ENCODE measurements at regions not wholly inside any gene's neighbourhood (a gene's known extent, or its start where the extent isn't known, plus 50 kb on each side); places are given as distances from the start of the nearest gene placed in this dataset.

DNA sequence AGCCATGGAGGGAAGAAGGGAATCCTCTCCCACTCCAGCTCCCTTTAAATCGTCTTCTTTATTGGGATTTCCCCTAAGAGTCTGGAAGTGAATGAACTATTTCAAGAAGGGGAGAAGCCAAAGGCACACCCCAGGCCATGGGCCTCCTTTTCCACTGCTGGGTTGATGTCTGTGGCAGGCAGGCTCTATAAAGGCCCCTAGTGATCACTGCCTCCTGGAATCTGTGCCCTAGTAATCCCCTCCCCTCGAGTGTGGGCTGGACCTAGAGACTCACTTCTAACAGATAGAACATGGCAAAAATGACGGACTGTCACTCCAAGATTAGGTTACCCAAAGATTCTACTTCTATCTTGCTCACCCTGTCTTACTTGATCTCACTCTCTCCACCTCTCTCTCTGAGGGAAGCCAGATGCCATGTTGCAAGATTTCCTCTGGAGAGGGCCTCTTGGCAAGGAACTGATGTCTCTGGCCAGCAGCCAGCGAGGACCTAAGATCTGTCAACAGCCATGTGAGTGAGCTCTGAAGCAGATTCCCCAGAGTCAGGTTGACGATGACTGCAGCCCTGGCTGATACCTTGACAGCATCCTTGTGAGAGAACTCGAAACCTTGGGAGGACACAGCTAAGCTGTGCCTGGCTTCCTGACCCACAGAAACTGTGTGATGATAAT is 444.8 kb downstream of the SOX6 start:
- DNase-seq = no peak
- no peak for TF ChIP-seq CTCF (IDR thresholded peaks at IDR 0.05)
- no peak for TF ChIP-seq POLR2A (IDR thresholded peaks at IDR 0.05)
- Histone ChIP-seq H3K36me3 (no peaks in the 10 kb centered on the region), H3K4me1 (no peaks in the 10 kb centered on the region), H3K9me3 (no peaks in the 10 kb centered on the region), H3K27ac (no peak overlapping the region), H3K4me3 (no peak overlapping the region), H3K27me3 (no peaks in the 10 kb centered on the region)
- intact Hi-C loops (cut with DNase I) = no loop called here
- WGBS, 2 donors = 48 to 62% methylated on average over 3 to 6 of the region's 6 CpGs

DNA sequence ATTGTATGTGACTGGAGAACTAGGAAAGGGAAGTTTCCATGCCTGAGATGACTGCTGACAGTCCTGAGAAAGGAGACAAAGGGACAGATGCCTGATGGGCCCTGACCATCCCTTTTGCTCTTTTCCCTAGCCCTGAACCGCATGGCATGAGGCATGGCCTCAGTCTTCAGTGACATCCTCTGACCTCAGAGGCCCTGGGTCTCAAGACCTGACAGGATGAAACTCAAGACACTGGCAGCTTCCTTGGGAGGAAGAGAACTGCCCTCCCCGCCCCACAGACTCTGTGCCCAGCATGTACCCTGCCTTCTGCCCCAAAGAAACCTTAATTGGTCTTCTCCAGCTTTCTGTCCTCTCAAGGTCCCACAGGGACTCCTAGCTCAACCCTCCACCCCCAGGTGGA is 444.1 kb downstream of the SOX6 start:
- WGBS, 2 donors = 83 to 100% methylated on average over 1 to 2 of the region's 2 CpGs
- DNase-seq = no peak
- H3K4me1 ChIP-seq = no peaks in the 10 kb centered on the region
- TF ChIP-seq CTCF (IDR thresholded peaks at IDR 0.05) (no peak), POLR2A (IDR thresholded peaks at IDR 0.05) (no peak)
- intact Hi-C loops (cut with DNase I) = no loop called here
- no peak overlapping the region for H3K4me3 ChIP-seq
- H3K9me3 ChIP-seq = no peaks in the 10 kb centered on the region
- no peaks in the 10 kb centered on the region for H3K27me3 ChIP-seq
- no peaks in the 10 kb centered on the region for H3K36me3 ChIP-seq
- no peak overlapping the region for H3K27ac ChIP-seq

GRCh38 chr11:15912825-15913224 is 443.5 kb downstream of the SOX6 start:
- 78 to 89% methylated on average over 7 of the region's 7 CpGs for WGBS, 2 donors
- Histone ChIP-seq H3K27me3 (no peaks in the 10 kb centered on the region), H3K4me3 (no peak overlapping the region), H3K36me3 (no peaks in the 10 kb centered on the region), H3K27ac (peak overlapping the region in 1 of 4 donors; percentile 9), H3K9me3 (no peaks in the 10 kb centered on the region), H3K4me1 (no peaks in the 10 kb centered on the region)
- no peak for DNase-seq
- intact Hi-C loops (cut with DNase I) = no loop called here
- TF ChIP-seq CTCF (IDR thresholded peaks at IDR 0.05) = no peak

DNA sequence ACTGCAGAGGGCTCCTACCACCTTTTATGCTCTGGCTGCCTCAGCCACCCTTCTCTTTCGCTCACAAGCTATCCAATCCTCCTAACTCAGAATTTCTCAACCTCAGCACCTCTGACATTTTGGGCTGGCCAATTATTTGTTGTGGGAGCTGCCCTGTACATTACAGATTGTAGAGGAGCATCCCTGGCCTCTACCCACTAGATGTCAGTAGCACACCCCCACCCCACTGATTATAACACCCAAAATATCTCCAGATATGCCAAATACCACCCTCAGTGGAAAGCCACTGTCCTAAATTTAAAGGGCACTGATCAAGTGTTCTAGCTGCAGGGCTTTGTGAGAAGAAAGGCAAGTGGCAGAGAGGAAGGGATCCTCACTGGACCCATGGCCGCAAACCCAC is 443.1 kb downstream of the SOX6 start:
- Histone ChIP-seq H3K4me1 (no peaks in the 10 kb centered on the region), H3K9me3 (no peaks in the 10 kb centered on the region), H3K4me3 (no peak overlapping the region), H3K36me3 (no peaks in the 10 kb centered on the region), H3K27ac (peak overlapping the region in 1 of 4 donors; percentile 9), H3K27me3 (no peaks in the 10 kb centered on the region)
- TF ChIP-seq CTCF (IDR thresholded peaks at IDR 0.05) (no peak), POLR2A (IDR thresholded peaks at IDR 0.05) (no peak)
- intact Hi-C loops (cut with DNase I) = no loop called here
- 93 to 96% methylated on average over 2 of the region's 2 CpGs for WGBS, 2 donors
- no peak for DNase-seq

Small RNA genes in the stretch of these regions (small RNA-seq; reads per million reads assigned to genes)
- gene RF00324 = 0 reads per million in 4 donors
